ENCODE measurements at regions not wholly inside any gene's neighbourhood (a gene's known extent, or its start where the extent isn't known, plus 50 kb on each side); places are given as distances from the start of the nearest gene placed in this dataset.

DNA sequence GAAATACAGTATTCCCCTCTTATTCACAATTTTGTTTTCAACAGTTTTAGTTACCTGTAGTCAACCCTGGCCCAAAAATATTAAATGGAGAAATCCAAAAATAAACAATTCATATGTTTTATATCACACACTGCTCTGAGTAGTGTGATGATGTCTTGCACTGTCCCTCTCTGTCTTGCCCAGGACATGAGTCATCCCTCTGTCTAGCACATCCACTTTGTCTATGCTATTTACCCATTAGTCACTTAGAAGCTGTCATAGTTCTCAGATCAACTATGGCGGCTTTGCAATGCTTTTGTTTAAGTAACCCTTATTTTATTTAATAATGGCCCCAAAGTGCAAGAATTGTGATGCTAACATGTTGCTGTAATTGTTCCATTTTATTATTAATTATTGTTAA lies 380.6 kb upstream of the REG3G start:
- TF ChIP-seq POLR2A (IDR thresholded peaks at IDR 0.05): no peak
- TF ChIP-seq, protein P1, sequence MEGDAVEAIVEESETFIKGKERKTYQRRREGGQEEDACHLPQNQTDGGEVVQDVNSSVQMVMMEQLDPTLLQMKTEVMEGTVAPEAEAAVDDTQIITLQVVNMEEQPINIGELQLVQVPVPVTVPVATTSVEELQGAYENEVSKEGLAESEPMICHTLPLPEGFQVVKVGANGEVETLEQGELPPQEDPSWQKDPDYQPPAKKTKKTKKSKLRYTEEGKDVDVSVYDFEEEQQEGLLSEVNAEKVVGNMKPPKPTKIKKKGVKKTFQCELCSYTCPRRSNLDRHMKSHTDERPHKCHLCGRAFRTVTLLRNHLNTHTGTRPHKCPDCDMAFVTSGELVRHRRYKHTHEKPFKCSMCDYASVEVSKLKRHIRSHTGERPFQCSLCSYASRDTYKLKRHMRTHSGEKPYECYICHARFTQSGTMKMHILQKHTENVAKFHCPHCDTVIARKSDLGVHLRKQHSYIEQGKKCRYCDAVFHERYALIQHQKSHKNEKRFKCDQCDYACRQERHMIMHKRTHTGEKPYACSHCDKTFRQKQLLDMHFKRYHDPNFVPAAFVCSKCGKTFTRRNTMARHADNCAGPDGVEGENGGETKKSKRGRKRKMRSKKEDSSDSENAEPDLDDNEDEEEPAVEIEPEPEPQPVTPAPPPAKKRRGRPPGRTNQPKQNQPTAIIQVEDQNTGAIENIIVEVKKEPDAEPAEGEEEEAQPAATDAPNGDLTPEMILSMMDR (IDR thresholded peaks at IDR 0.05 in 4 of 5, conservative IDR thresholded peaks at IDR 0.05 in 1 of 5): no peak
